NCI-H2171 (cell line): ENCODE measurements at regions not wholly inside any gene's neighbourhood (a gene's known extent, or its start where the extent isn't known, plus 50 kb on each side); places are given as distances from the start of the nearest gene placed in this dataset.
"Not testable (repeated sequence)": the region's sequence is repeated elsewhere in the genome, so short reads cannot be mapped to it uniquely, and the experiment has no call there.

Experiments used
- DNase-seq: peaks from one replicate; lab custom pipeline; 2025; lab: John Stamatoyannopoulos, UW

- DNase-seq: no peak
Observed at GRCh38 chr14:25546826-25547225, 496.9 kb upstream of the STXBP6 start.

GRCh38 chr14:25537846-25538455, 488.0 kb upstream of the STXBP6 start:
- DNase-seq: no peak

GRCh38 chr14:25526290-25526689, 476.3 kb upstream of the STXBP6 start:
- DNase-seq: no peak

GRCh38 chr14:25522926-25523325, 473.0 kb upstream of the STXBP6 start:
- DNase-seq: no peak

GRCh38 chr14:25522116-25522515, 472.2 kb upstream of the STXBP6 start:
- DNase-seq: no peak

- DNase-seq: no peak
Observed at GRCh38 chr14:25521616-25522015, 471.7 kb upstream of the STXBP6 start.

- DNase-seq: no peak
Observed at GRCh38 chr14:25520821-25521220, 470.9 kb upstream of the STXBP6 start.

- DNase-seq: no peak
Observed at GRCh38 chr14:25518364-25518763, 468.4 kb upstream of the STXBP6 start.

GRCh38 chr14:25516838-25517237, 466.9 kb upstream of the STXBP6 start:
- DNase-seq: no peak

GRCh38 chr14:25508845-25509244, 458.9 kb upstream of the STXBP6 start:
- no peak for DNase-seq

GRCh38 chr14:25501749-25502148, 451.8 kb upstream of the STXBP6 start:
- DNase-seq: no peak

GRCh38 chr14:25488961-25489360, 439.0 kb upstream of the STXBP6 start:
- DNase-seq: no peak

GRCh38 chr14:25485381-25485780, 435.4 kb upstream of the STXBP6 start:
- no peak for DNase-seq

GRCh38 chr14:25484906-25485305, 435.0 kb upstream of the STXBP6 start:
- DNase-seq: no peak

- DNase-seq: no peak
Observed at GRCh38 chr14:25484235-25484634, 434.3 kb upstream of the STXBP6 start.

GRCh38 chr14:25477316-25478098, 427.6 kb upstream of the STXBP6 start:
- DNase-seq: no peak

GRCh38 chr14:25472700-25473099, 422.8 kb upstream of the STXBP6 start:
- DNase-seq: no peak

GRCh38 chr14:25464772-25465171, 414.8 kb upstream of the STXBP6 start:
- no peak for DNase-seq

- no peak for DNase-seq
Observed at GRCh38 chr14:25464078-25464477, 414.1 kb upstream of the STXBP6 start.

GRCh38 chr14:25463480-25463879, 413.5 kb upstream of the STXBP6 start:
- DNase-seq: no peak

- no peak for DNase-seq
Observed at GRCh38 chr14:25461780-25462179, 411.8 kb upstream of the STXBP6 start.

- no peak for DNase-seq
Observed at GRCh38 chr14:25444381-25444780, 394.4 kb upstream of the STXBP6 start.

GRCh38 chr14:25440382-25440781, 390.4 kb upstream of the STXBP6 start:
- not testable (repeated sequence) for DNase-seq

GRCh38 chr14:25436906-25437305, 387.0 kb upstream of the STXBP6 start:
- DNase-seq: no peak
